VCaP (cell line): ENCODE measurements at regions not wholly inside any gene's neighbourhood (a gene's known extent, or its start where the extent isn't known, plus 50 kb on each side); places are given as distances from the start of the nearest gene placed in this dataset.

ENCODE experiments used
- H3K27ac ChIP-seq: fragments of 450-650 bp; 2 replicates; pipeline ENCODE4 v1.5.1; 2017
- TF ChIP-seq, protein P1 (sequence below): fragments of 450-650 bp; conservative IDR thresholded peaks from 2 replicates; pipeline ENCODE4 v1.5.1; 2017; ENCODE audit warnings: mild to moderate bottlenecking, moderate library complexity

DNA sequence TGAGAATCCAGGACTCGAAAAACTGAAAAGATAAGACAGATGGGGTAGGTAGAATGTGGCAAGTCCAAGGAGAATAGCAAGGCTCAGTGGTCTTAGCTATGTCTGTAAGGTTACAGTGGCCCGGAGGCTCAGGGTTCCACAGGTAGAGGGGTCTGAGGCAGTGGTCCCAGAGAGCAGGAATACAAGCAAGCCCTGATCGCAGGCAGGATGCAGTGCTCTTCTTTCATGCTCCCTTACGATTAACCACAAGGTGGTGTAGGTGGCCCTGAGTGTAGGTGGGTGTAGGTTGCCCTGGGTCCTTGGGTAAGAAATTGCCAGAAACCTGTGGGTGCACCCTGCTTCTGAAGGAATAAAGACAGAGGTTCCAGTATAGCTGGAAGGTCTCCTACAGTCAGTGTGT lies 99.1 kb upstream of the RAB3GAP2 start:
- TF ChIP-seq, protein P1, sequence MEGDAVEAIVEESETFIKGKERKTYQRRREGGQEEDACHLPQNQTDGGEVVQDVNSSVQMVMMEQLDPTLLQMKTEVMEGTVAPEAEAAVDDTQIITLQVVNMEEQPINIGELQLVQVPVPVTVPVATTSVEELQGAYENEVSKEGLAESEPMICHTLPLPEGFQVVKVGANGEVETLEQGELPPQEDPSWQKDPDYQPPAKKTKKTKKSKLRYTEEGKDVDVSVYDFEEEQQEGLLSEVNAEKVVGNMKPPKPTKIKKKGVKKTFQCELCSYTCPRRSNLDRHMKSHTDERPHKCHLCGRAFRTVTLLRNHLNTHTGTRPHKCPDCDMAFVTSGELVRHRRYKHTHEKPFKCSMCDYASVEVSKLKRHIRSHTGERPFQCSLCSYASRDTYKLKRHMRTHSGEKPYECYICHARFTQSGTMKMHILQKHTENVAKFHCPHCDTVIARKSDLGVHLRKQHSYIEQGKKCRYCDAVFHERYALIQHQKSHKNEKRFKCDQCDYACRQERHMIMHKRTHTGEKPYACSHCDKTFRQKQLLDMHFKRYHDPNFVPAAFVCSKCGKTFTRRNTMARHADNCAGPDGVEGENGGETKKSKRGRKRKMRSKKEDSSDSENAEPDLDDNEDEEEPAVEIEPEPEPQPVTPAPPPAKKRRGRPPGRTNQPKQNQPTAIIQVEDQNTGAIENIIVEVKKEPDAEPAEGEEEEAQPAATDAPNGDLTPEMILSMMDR: no peak; the same call in 1 of the 2 replicates
- no peak overlapping the region for H3K27ac ChIP-seq

DNA sequence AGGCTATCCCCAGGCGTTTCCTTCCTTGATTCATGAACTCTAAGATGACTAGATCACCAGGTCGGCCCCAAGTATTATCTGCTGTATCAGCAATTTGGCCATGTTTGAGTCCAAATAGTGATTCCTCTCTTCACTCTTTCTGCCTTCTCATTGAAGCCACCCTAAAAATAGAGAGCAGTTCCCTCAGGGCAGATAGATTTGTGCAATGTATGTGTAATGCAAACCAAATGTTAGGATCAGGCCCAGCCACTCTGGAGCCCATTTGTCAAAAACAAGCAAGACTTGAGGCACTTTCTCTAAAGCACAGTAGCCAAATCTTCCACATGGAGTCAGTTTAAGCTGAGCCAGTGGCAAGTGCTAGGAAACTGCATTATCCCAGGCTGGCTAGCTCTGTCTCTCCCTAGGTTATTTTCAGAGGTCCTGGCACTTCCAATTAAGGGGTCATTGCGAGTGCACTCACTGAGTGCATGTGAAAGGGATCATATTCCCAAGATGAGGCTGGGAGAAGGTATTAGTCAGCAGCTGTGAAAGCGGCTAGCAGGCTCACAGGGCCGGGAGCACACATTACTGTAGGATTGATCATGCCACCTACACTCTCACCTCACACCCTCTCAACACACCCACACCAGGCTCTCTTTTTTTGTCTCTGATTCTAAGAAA lies 97.9 kb upstream of the RAB3GAP2 start:
- TF ChIP-seq, protein P1: no peak
- H3K27ac ChIP-seq: no peak overlapping the region

DNA sequence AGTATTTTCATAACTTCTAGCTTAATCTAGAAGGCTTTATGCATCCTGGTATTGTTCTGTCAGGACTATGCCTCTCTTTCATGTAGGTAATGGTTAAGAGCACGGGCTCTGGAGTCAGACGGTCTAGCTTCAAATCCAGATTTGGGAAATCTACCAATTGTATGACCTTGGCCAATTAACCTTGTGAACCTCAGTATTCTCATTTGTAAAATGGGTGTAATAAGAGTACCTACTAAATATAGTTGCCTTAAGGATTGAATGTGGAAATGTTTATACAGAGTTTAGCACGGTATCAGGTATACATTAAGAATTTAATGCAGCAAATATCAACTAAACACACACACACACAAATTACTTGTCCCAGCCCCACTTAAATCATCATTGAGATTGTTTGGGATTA lies 97.3 kb upstream of the RAB3GAP2 start:
- TF ChIP-seq, protein P1: no peak
- no peak overlapping the region for H3K27ac ChIP-seq

DNA sequence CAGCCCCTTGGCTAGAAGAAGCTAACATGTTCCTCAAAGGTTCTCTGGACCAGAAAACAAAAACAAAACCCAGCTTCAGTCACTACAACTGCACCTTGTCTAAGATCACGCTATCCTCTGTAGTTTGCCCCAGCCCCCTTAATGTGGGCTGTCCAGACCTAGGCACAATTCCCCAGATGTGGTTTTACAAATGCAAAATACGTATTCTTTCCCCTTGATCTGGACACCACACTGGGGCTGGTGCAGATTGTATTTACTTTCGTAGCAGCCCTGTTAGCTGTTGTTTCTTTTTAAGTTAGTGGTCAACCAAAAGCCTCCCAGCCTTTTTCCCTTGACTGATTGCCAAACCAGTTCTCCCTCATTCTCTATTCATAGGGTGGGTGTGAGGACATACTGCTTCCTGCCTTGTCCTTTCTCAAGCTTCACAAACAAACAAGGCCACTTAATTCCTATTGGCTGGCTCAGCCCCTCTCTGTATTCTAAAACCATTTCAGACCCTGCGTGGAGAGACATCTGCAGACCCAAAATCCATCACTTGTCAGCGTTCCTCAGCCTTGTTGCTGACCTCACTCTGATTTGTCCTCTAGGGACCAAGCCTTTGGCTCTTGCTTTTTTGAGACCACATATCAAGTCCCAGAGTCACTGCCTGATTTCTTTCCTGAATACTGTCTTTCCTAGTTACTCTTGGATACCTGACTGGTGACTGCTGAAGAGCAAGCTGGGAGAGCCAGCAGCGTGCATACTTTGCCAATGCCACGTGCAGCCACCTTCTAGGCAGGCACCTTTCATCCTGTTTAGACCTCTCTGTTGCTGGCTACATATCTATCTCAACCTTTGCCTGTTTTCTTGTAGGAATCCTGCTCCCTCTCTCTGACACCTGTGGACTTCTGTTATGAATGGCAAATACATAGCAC lies 96.4 kb upstream of the RAB3GAP2 start:
- no peak overlapping the region for H3K27ac ChIP-seq
- TF ChIP-seq, protein P1: no peak

DNA sequence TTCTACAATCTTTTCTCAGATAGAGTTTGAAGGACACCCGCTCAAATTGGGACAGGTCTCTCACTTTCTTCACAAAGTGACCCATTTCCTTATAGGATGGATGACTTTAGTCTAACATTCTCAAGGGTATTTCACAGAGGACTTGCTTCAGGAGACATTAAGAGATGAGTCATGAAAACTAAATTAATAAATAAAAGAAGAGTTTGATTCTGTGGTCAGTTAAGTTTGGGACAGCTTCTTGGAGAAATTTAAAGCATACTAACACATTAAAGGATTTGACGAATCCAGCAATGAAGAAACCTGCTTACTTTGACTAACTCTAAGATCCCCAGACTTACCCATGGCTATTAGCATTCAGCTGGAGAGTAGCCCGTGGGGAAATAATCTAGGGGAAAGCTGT lies 95.6 kb upstream of the RAB3GAP2 start:
- no peak overlapping the region for H3K27ac ChIP-seq
- TF ChIP-seq, protein P1: no peak

DNA sequence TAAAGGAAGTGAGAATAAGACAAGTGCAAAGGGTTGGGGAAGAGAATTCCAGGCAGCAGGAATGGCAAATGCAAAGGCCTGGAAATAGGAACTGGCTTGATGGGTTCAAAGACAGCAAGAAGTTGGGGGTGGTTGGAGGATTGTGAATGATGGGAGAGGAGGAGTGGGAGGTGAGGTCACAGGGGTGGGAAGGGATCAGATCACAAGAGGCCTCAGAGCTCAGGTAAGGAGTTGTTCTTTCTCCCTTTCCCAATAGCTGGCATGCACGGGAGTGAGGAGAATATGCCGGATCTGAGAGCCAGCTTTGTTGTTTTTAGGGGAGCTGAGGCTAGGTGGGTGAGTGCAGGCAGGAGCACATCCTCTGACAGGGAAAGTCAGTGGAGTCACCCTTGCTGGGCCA lies 94.0 kb upstream of the RAB3GAP2 start:
- no peak overlapping the region for H3K27ac ChIP-seq

More for the DNA sequence above, 94.0 kb upstream of the RAB3GAP2 start:
- TF ChIP-seq, protein P1: no peak
